GM12878 (cell line): ENCODE measurements at regions not wholly inside any gene's neighbourhood (a gene's known extent, or its start where the extent isn't known, plus 50 kb on each side); places are given as distances from the start of the nearest gene placed in this dataset.
A peak's percentile ranks its signal among the peaks of the same experiment; 100 is the strongest.

Experiments
- ATAC-seq: fragments of 200-7000 bp; cut with Tn5 transposase; 3 replicates; pipeline ENCODE4 v1.9.1; 2020; ENCODE audit warnings: mild to moderate bottlenecking, moderate library complexity
- BruUV-seq: library from RNA; stranded (reverse); fragments of 400-500 nt; replicated peaks from 2 replicates; lab custom pipeline; 2021; lab: Mats Ljungman, UMichigan
- CTCF ChIA-PET: fragments of 300-600 bp; sonication (Branson Sonifier 250); formaldehyde crosslinking; extraction: SDS; loops from one replicate; lab custom pipeline; 2021; ENCODE audit warnings: inconsistent platforms; lab: Yijun Ruan, JAX
- POLR2A ChIA-PET: fragments of 350-600 bp; formaldehyde crosslinking; extraction: SDS; loops from one replicate; lab custom pipeline; 2021; ENCODE audit warnings: inconsistent platforms; lab: Charles Lee
- RAD21 ChIA-PET: fragments of 300-600 bp; sonication (Branson Sonifier 250); formaldehyde crosslinking; loops from one replicate; lab custom pipeline; 2023; ENCODE audit warnings: antibody characterized with exemption; ENCODE audit not compliant: unreplicated experiment; lab: Charles Lee
- SMC1A ChIA-PET: fragments of 300-600 bp; sonication (Branson Sonifier 250); formaldehyde crosslinking; loops from one replicate; lab custom pipeline; 2023; ENCODE audit not compliant: unreplicated experiment, uncharacterized antibody; lab: Charles Lee
- DNase-seq: peaks from one replicate; pipeline ENCODE4 v3.0.0-alpha.2; 2011; ENCODE audit warnings: low read depth, low spot score
- FAIRE-seq: peaks from 3 replicates; lab custom pipeline; 2011; peaks lifted over from hg19 to GRCh38; lab: Jason Lieb, UNC
- H2AFZ ChIP-seq: 2 replicates; pipeline ENCODE4 v1.6.0; 2011; ENCODE audit warnings: low read depth, low read length, control low read depth; ENCODE audit not compliant: control insufficient read depth
- H3K27ac ChIP-seq: 2 replicates; pipeline ENCODE4 v1.5.1; 2011; ENCODE audit warnings: control low read depth; ENCODE audit not compliant: control insufficient read depth, insufficient read depth
- H3K27me3 ChIP-seq, 2 experiments: replicated peaks in 1 of 2; 2 replicates each; pipeline versions ENCODE4 v1.6.0 to v1.6.1; 2011; ENCODE audit warnings: low read length in 1 of 2; ENCODE audit not compliant: control insufficient read depth in 2 of 2, insufficient read depth in 2 of 2
- H3K36me3 ChIP-seq, 2 experiments: 2 replicates each; pipeline ENCODE4 v1.5.1; 2011; ENCODE audit warnings: low read length in 1 of 2; ENCODE audit not compliant: control insufficient read depth in 2 of 2, insufficient read depth in 2 of 2
- H3K4me1 ChIP-seq: 2 replicates; pipeline ENCODE4 v1.6.1; 2011; ENCODE audit warnings: mild to moderate bottlenecking, low read length, moderate library complexity, mixed read lengths; ENCODE audit not compliant: control insufficient read depth, insufficient read depth
- H3K4me2 ChIP-seq: 2 replicates; pipeline ENCODE4 v1.6.0; 2011; ENCODE audit warnings: control low read depth; ENCODE audit not compliant: control insufficient read depth, insufficient read depth
- H3K4me3 ChIP-seq: fragments of 200-600 bp; sonication (generic); 2 replicates; pipeline ENCODE4 v1.5.1; 2016
- H3K79me2 ChIP-seq: 2 replicates; pipeline ENCODE4 v1.6.0; 2011; ENCODE audit warnings: low read length; ENCODE audit not compliant: control insufficient read depth, insufficient read depth
- H3K9ac ChIP-seq: 2 replicates; pipeline ENCODE4 v1.8.0; 2011; ENCODE audit warnings: low read length, control low read depth, mixed read lengths; ENCODE audit not compliant: control insufficient read depth, insufficient read depth
- H3K9me3 ChIP-seq: replicated peaks from 3 replicates; pipeline ENCODE4 v1.5.1; 2011; ENCODE audit warnings: mild to moderate bottlenecking, low read length; ENCODE audit not compliant: control insufficient read depth, insufficient read depth
- H4K20me1 ChIP-seq: 2 replicates; pipeline ENCODE4 v1.6.0; 2011; ENCODE audit not compliant: control insufficient read depth, insufficient read depth
- E2F4 ChIP-seq: IDR thresholded peaks from 2 replicates; pipeline ENCODE4 v1.6.1; 2012; ENCODE audit warnings: low read depth, low read length, improper control_type of control experiment
- EZH2 ChIP-seq: IDR thresholded peaks from 2 replicates; pipeline ENCODE4 v1.6.1; 2012; ENCODE audit warnings: low read depth, mild to moderate bottlenecking, control low read depth, inconsistent platforms, low read length, borderline replicate concordance; ENCODE audit not compliant: control insufficient read depth
- IKZF1 ChIP-seq: fragments of 450-650 bp; conservative IDR thresholded peaks from 2 replicates; pipeline ENCODE4 v1.6.1; 2017; ENCODE audit warnings: antibody characterized with exemption, mild to moderate bottlenecking
- NBN ChIP-seq: fragments of 450-650 bp; IDR thresholded peaks from 2 replicates; pipeline ENCODE4 v1.6.1; 2016
- NKRF ChIP-seq: fragments of 450-650 bp; conservative IDR thresholded peaks from 2 replicates; pipeline ENCODE4 v1.6.1; 2017; ENCODE audit warnings: mild to moderate bottlenecking, moderate library complexity
- PML ChIP-seq: IDR thresholded peaks from 2 replicates; pipeline ENCODE4 v1.6.1; 2012; ENCODE audit warnings: low read length, inconsistent platforms
- POU2F2 ChIP-seq: IDR thresholded peaks from 3 replicates; pipeline ENCODE4 v1.6.1; 2011; ENCODE audit warnings: low read depth, mild to moderate bottlenecking, low read length, borderline replicate concordance
- RAD51 ChIP-seq: fragments of 450-650 bp; IDR thresholded peaks from 2 replicates; pipeline ENCODE4 v1.6.1; 2016; ENCODE audit warnings: moderate library complexity, mild to moderate bottlenecking, inconsistent platforms
- WGBS: methylation state at CpG from one replicate; pipeline ENCODE4 v1.1.6; 2016; ENCODE audit warnings: low lambda C conversion rate; ENCODE audit not compliant: insufficient replicate concordance, insufficient coverage; ENCODE audit errors: missing lambda C conversion rate; 5-methylcytosine and 5-hydroxymethylcytosine counted together
- in situ Hi-C: fragments of 300-500 bp; cut with MboI; formaldehyde crosslinking; loops from 9 replicates; pipeline ENCODE4 v1.14.3; 2018; ENCODE audit warnings: mixed read lengths
- intact Hi-C: fragments of 100-400 bp; cut with micrococcal nuclease; formaldehyde crosslinking; loops from one replicate; pipeline ENCODE4 v1.14.2; 2022; ENCODE audit not compliant: unreplicated experiment

GRCh38 chr6:99852031-99852430 lies 142.0 kb downstream of the MCHR2 start (continued):
- no peak for TF ChIP-seq NKRF
- TF ChIP-seq POU2F2: no peak
- no peak for TF ChIP-seq PML

- Histone ChIP-seq H3K4me2 (no peak overlapping the region), H3K36me3 (no peaks in the 10 kb centered on the region), H3K4me1 (no peaks in the 10 kb centered on the region), H3K9me3 (no peaks in the 10 kb centered on the region), H3K27ac (no peak overlapping the region), H3K4me3 (no peak overlapping the region), H3K27me3 (no peaks in the 10 kb centered on the region; a peak in 2 of 4 replicates), H4K20me1 (no peaks in the 10 kb centered on the region), H2AFZ (no peak overlapping the region), H3K9ac (no peak overlapping the region), H3K79me2 (no peaks in the 10 kb centered on the region)
- RAD21 ChIA-PET: interaction anchor here (1.2 to 3.7 kb wide), 4 partner anchors 10 to 399 kb away, joined by 5 to 38 read pairs (median 5); no protein-coding TSS in a partner anchor
- TF ChIP-seq RAD51 (0 out of 2 replicates have a peak, but pooled peaks have one; percentile 53), E2F4 (no peak), POU2F2 (no peak), NBN (no peak), IKZF1 (no peak), EZH2 (no peak)
- no peak for ATAC-seq
- DNase-seq: no peak
- SMC1A ChIA-PET: interaction anchor here (1.1 to 4.7 kb wide), 4 partner anchors 25 to 1483 kb away, joined by 3 to 51 read pairs (median 6); no protein-coding TSS in a partner anchor
- 1% methylated on average over 3 of the region's 3 CpGs for WGBS
- in situ Hi-C loops: loop anchor here (5.0 kb wide), 1 partner anchor 235 kb away; no protein-coding TSS in a partner anchor
- intact Hi-C loops: loop anchor here (5.0 kb wide), 2 partner anchors 610 to 795 kb away; no protein-coding TSS in a partner anchor
- POLR2A ChIA-PET: no interaction called here
- FAIRE-seq: no peak
- BruUV-seq: no TSS peak
- CTCF ChIA-PET: interaction anchor here (1.0 to 5.8 kb wide), 11 partner anchors 12 to 797 kb away, joined by 3 to 104 read pairs (median 8); no protein-coding TSS in a partner anchor
Measured at GRCh38 chr6:99867026-99867425, 127.0 kb downstream of the MCHR2 start.
